Lower leg skin (tissue), 3 donors: ENCODE measurements at regions not wholly inside any gene's neighbourhood (a gene's known extent, or its start where the extent isn't known, plus 50 kb on each side); places are given as distances from the start of the nearest gene placed in this dataset.

Source experiments
- CTCF ChIP-seq, 3 donors: fragments of 450-650 bp; IDR thresholded peaks; one replicate each; pipeline ENCODE4 v1.5.1; 2016; ENCODE audit warnings: antibody characterized with exemption in 3 of 3, mild to moderate bottlenecking in 3 of 3, moderate library complexity in 2 of 3
- POLR2A ChIP-seq, 2 donors: fragments of 450-650 bp; IDR thresholded peaks; one replicate each; pipeline ENCODE4 v1.6.1; 2016 to 2017; ENCODE audit warnings: antibody characterized with exemption in 2 of 2, mild to moderate bottlenecking in 1 of 2, moderate library complexity in 1 of 2

GRCh38 chr11:115085461-115086210 is 407.3 kb downstream of the NXPE2 start:
- TF ChIP-seq CTCF (IDR thresholded peaks at IDR 0.05) (no peak), POLR2A (IDR thresholded peaks at IDR 0.05) (no peak)
